Ishikawa (cell line): ENCODE measurements at regions not wholly inside any gene's neighbourhood (a gene's known extent, or its start where the extent isn't known, plus 50 kb on each side); places are given as distances from the start of the nearest gene placed in this dataset.

ENCODE experiments used
- CREB1 ChIP-seq: IDR thresholded peaks from 2 replicates; pipeline ENCODE4 v1.6.1; 2012; ENCODE audit warnings: low read depth
- EGR1 ChIP-seq: IDR thresholded peaks from 2 replicates; pipeline ENCODE4 v1.6.1; 2012
- EP300 ChIP-seq: IDR thresholded peaks from 2 replicates; pipeline ENCODE4 v1.6.1; 2012; ENCODE audit warnings: borderline replicate concordance
- FOXM1 ChIP-seq: IDR thresholded peaks from 2 replicates; pipeline ENCODE4 v1.6.1; 2012; ENCODE audit warnings: low read depth, borderline replicate concordance
- RAD21 ChIP-seq: IDR thresholded peaks from 2 replicates; pipeline ENCODE4 v1.6.1; 2012; ENCODE audit warnings: low read depth
- TCF12 ChIP-seq: IDR thresholded peaks from 2 replicates; pipeline ENCODE4 v1.6.1; 2012; ENCODE audit warnings: low read depth
- TEAD4 ChIP-seq: IDR thresholded peaks from 2 replicates; pipeline ENCODE4 v1.6.1; 2012
- YY1 ChIP-seq: IDR thresholded peaks from 2 replicates; pipeline ENCODE4 v1.6.1; 2012; ENCODE audit warnings: low read depth
- TF ChIP-seq, protein P1 (sequence below): IDR thresholded peaks from 2 replicates; pipeline ENCODE4 v1.6.1; 2012
- TF ChIP-seq, protein P2 (sequence below): IDR thresholded peaks from 2 replicates; pipeline ENCODE4 v1.6.1; 2012; ENCODE audit warnings: low read depth, mild to moderate bottlenecking

DNA sequence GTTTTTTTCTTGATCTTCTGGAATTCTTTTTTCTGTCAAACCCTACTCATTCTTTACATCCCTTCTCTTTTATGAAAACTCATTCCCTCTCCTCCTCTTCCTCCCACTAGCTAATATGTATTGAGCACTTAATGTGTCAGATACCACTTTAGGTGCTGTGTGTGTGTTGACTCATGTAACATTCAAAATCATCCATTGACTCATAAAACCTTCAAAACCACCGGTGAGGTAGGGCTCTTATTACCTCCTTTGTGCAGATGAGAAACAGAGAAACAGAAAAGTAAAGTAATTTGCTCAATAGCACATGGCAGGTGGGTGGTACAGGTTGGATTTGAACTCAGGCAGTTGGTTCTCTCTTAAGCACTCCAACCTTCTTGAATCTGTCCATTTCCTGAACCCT, 136.3 kb upstream of the NEDD9 start:
- TF ChIP-seq YY1 (no peak), CREB1 (no peak), RAD21 (no peak), EP300 (no peak), FOXM1 (no peak), EGR1 (no peak), TCF12 (no peak), TEAD4 (no peak)
- TF ChIP-seq, protein P1, sequence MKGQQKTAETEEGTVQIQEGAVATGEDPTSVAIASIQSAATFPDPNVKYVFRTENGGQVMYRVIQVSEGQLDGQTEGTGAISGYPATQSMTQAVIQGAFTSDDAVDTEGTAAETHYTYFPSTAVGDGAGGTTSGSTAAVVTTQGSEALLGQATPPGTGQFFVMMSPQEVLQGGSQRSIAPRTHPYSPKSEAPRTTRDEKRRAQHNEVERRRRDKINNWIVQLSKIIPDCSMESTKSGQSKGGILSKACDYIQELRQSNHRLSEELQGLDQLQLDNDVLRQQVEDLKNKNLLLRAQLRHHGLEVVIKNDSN: no peak
- TF ChIP-seq, protein P2, sequence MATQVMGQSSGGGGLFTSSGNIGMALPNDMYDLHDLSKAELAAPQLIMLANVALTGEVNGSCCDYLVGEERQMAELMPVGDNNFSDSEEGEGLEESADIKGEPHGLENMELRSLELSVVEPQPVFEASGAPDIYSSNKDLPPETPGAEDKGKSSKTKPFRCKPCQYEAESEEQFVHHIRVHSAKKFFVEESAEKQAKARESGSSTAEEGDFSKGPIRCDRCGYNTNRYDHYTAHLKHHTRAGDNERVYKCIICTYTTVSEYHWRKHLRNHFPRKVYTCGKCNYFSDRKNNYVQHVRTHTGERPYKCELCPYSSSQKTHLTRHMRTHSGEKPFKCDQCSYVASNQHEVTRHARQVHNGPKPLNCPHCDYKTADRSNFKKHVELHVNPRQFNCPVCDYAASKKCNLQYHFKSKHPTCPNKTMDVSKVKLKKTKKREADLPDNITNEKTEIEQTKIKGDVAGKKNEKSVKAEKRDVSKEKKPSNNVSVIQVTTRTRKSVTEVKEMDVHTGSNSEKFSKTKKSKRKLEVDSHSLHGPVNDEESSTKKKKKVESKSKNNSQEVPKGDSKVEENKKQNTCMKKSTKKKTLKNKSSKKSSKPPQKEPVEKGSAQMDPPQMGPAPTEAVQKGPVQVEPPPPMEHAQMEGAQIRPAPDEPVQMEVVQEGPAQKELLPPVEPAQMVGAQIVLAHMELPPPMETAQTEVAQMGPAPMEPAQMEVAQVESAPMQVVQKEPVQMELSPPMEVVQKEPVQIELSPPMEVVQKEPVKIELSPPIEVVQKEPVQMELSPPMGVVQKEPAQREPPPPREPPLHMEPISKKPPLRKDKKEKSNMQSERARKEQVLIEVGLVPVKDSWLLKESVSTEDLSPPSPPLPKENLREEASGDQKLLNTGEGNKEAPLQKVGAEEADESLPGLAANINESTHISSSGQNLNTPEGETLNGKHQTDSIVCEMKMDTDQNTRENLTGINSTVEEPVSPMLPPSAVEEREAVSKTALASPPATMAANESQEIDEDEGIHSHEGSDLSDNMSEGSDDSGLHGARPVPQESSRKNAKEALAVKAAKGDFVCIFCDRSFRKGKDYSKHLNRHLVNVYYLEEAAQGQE: no peak
